MM.1S (cell line): ENCODE measurements at regions not wholly inside any gene's neighbourhood (a gene's known extent, or its start where the extent isn't known, plus 50 kb on each side); places are given as distances from the start of the nearest gene placed in this dataset.

Source experiments
- DNase-seq: peaks from one replicate; pipeline ENCODE4 v3.0.0-alpha.2; 2015
- H2AFZ ChIP-seq: fragments of 300-600 bp; sonication (generic); 2 replicates; pipeline ENCODE4 v1.6.0; 2016; ENCODE audit warnings: antibody characterized with exemption, low read length
- H3F3A ChIP-seq: fragments of 300-600 bp; sonication (generic); 2 replicates; pipeline ENCODE4 v1.6.1; 2016; ENCODE audit warnings: mild to moderate bottlenecking, antibody characterized with exemption, low read length, moderate library complexity, mixed read lengths; ENCODE audit not compliant: insufficient read depth
- H3K27ac ChIP-seq: fragments of 300-600 bp; sonication (generic); 2 replicates; pipeline ENCODE4 v1.5.1; 2016; ENCODE audit warnings: mild to moderate bottlenecking, low read length
- H3K27me3 ChIP-seq: fragments of 300-600 bp; sonication (generic); replicated peaks from 2 replicates; pipeline ENCODE4 v1.6.0; 2016; ENCODE audit warnings: low read length; ENCODE audit not compliant: insufficient read depth
- H3K36me3 ChIP-seq: fragments of 300-600 bp; sonication (generic); replicated peaks from 2 replicates; pipeline ENCODE4 v1.6.1; 2016; ENCODE audit warnings: mild to moderate bottlenecking, low read length, mixed read lengths; ENCODE audit not compliant: insufficient read depth
- H3K4me1 ChIP-seq: fragments of 300-600 bp; sonication (generic); 2 replicates; pipeline ENCODE4 v1.6.1; 2016; ENCODE audit warnings: low read length, mixed read lengths
- H3K4me2 ChIP-seq: fragments of 300-600 bp; sonication (generic); 2 replicates; pipeline ENCODE4 v1.6.0; 2016; ENCODE audit warnings: low read depth, low read length
- H3K4me3 ChIP-seq: fragments of 300-600 bp; sonication (generic); 2 replicates; pipeline ENCODE4 v1.5.1; 2016; ENCODE audit warnings: low read length, mixed read lengths
- H3K79me2 ChIP-seq: fragments of 300-600 bp; sonication (generic); 2 replicates; pipeline ENCODE4 v1.6.1; 2016; ENCODE audit warnings: mixed run types, low read length, mixed read lengths
- H3K9ac ChIP-seq: fragments of 300-600 bp; sonication (generic); 2 replicates; pipeline ENCODE4 v1.6.1; 2016; ENCODE audit warnings: low read length, mixed read lengths
- H3K9me2 ChIP-seq: fragments of 300-600 bp; sonication (generic); replicated peaks from 2 replicates; pipeline ENCODE4 v1.6.1; 2016; ENCODE audit warnings: mild to moderate bottlenecking, low read length, mixed read lengths; ENCODE audit not compliant: insufficient read depth
- H3K9me3 ChIP-seq: fragments of 300-600 bp; sonication (generic); replicated peaks from 2 replicates; pipeline ENCODE4 v1.6.1; 2016; ENCODE audit warnings: mild to moderate bottlenecking, low read length, mixed read lengths; ENCODE audit not compliant: insufficient read depth
- H4K20me1 ChIP-seq: fragments of 300-600 bp; sonication (generic); 2 replicates; pipeline ENCODE4 v1.6.1; 2016; ENCODE audit warnings: mild to moderate bottlenecking, low read length, moderate library complexity, mixed read lengths; ENCODE audit not compliant: insufficient read depth
- CTCF ChIP-seq: fragments of 300-600 bp; sonication (generic); IDR thresholded peaks from 2 replicates; pipeline ENCODE4 v1.5.1; 2016; ENCODE audit warnings: antibody characterized with exemption, low read length, mixed read lengths
- EZH2 ChIP-seq: fragments of 300-600 bp; sonication (generic); optimal IDR thresholded peaks from 2 replicates; pipeline ENCODE3; 2017; ENCODE audit warnings: low read depth, mild to moderate bottlenecking, antibody characterized with exemption, low read length, mixed read lengths
- EZH2phosphoT487 ChIP-seq: fragments of 300-600 bp; sonication (generic); IDR thresholded peaks from 2 replicates; pipeline ENCODE4 v1.6.1; 2018; ENCODE audit warnings: antibody characterized with exemption, low read length

- Histone ChIP-seq H4K20me1 (no peaks in the 10 kb centered on the region), H3K9me2 (no peaks in the 10 kb centered on the region), H3K36me3 (no peaks in the 10 kb centered on the region), H3K27ac (no peak overlapping the region), H3K4me1 (no peaks in the 10 kb centered on the region), H2AFZ (no peak overlapping the region), H3K4me3 (no peak overlapping the region), H3K9me3 (no peaks in the 10 kb centered on the region), H3K9ac (no peak overlapping the region), H3K27me3 (no peaks in the 10 kb centered on the region), H3F3A (no peaks in the 10 kb centered on the region), H3K4me2 (no peak overlapping the region), H3K79me2 (no peaks in the 10 kb centered on the region)
- DNase-seq, result peak; percentile 41
- TF ChIP-seq CTCF (peak; percentile 65), EZH2 (no peak)
Measured at GRCh38 chr2:16553226-16553625, 112.4 kb downstream of the CYRIA start.

GRCh38 chr2:16552202-16552601, 113.4 kb downstream of the CYRIA start:
- H3K4me2 ChIP-seq, result no peak overlapping the region
- no peaks in the 10 kb centered on the region for H3F3A ChIP-seq
- no peak for TF ChIP-seq EZH2
- no peak for TF ChIP-seq CTCF
- no peak for TF ChIP-seq EZH2phosphoT487
- no peaks in the 10 kb centered on the region for H3K9me3 ChIP-seq
- H3K79me2 ChIP-seq, result no peaks in the 10 kb centered on the region
- no peak overlapping the region for H3K27ac ChIP-seq
- no peaks in the 10 kb centered on the region for H3K36me3 ChIP-seq
- H2AFZ ChIP-seq, result no peak overlapping the region
- H4K20me1 ChIP-seq, result no peaks in the 10 kb centered on the region
- H3K4me3 ChIP-seq, result no peak overlapping the region
- no peak for DNase-seq
- no peaks in the 10 kb centered on the region for H3K9me2 ChIP-seq
- H3K27me3 ChIP-seq, result no peaks in the 10 kb centered on the region
- no peaks in the 10 kb centered on the region for H3K4me1 ChIP-seq
- no peak overlapping the region for H3K9ac ChIP-seq

- Histone ChIP-seq H2AFZ (no peak overlapping the region), H4K20me1 (no peaks in the 10 kb centered on the region), H3K9me2 (no peaks in the 10 kb centered on the region), H3K4me3 (no peak overlapping the region), H3K79me2 (no peaks in the 10 kb centered on the region), H3K4me1 (no peaks in the 10 kb centered on the region), H3K9me3 (no peaks in the 10 kb centered on the region), H3K9ac (no peak overlapping the region), H3K27me3 (no peaks in the 10 kb centered on the region), H3F3A (no peaks in the 10 kb centered on the region), H3K36me3 (no peaks in the 10 kb centered on the region), H3K27ac (no peak overlapping the region), H3K4me2 (no peak overlapping the region)
- TF ChIP-seq EZH2, result no peak
- no peak for TF ChIP-seq EZH2phosphoT487
- no peak for TF ChIP-seq CTCF
- DNase-seq, result no peak
Measured at GRCh38 chr2:16548036-16548435, 117.6 kb downstream of the CYRIA start.
